ENCODE measurements at regions not wholly inside any gene's neighbourhood (a gene's known extent, or its start where the extent isn't known, plus 50 kb on each side); places are given as distances from the start of the nearest gene placed in this dataset.

GRCh38 chr20:7231303-7231702, 463.8 kb downstream of the BMP2 start:
- H3K27ac ChIP-seq = no peak overlapping the region
- TF ChIP-seq CTCF (conservative IDR thresholded peaks at IDR 0.05) = no peak
- no peak for TF ChIP-seq ZFX (IDR thresholded peaks at IDR 0.05)

GRCh38 chr20:7232796-7233195, 465.3 kb downstream of the BMP2 start:
- no peak for TF ChIP-seq ZFX (IDR thresholded peaks at IDR 0.05)
- no peak for TF ChIP-seq CTCF (conservative IDR thresholded peaks at IDR 0.05)
- H3K27ac ChIP-seq = no peak overlapping the region

- H3K27ac ChIP-seq = no peak overlapping the region
- TF ChIP-seq ZFX (IDR thresholded peaks at IDR 0.05) (no peak), CTCF (conservative IDR thresholded peaks at IDR 0.05) (no peak)
Observed at GRCh38 chr20:7237251-7237650, 469.8 kb downstream of the BMP2 start.

- TF ChIP-seq ZFX (IDR thresholded peaks at IDR 0.05) (no peak), CTCF (conservative IDR thresholded peaks at IDR 0.05) (no peak)
- no peak overlapping the region for H3K27ac ChIP-seq
Observed at GRCh38 chr20:7240490-7240889, 473.0 kb downstream of the BMP2 start.

GRCh38 chr20:7248281-7249201, 481.1 kb downstream of the BMP2 start:
- no peak overlapping the region for H3K27ac ChIP-seq
- TF ChIP-seq CTCF (conservative IDR thresholded peaks at IDR 0.05) (no peak), ZFX (IDR thresholded peaks at IDR 0.05) (no peak)

GRCh38 chr20:7250337-7250736, 482.9 kb downstream of the BMP2 start:
- TF ChIP-seq CTCF (conservative IDR thresholded peaks at IDR 0.05) = no peak
- no peak for TF ChIP-seq ZFX (IDR thresholded peaks at IDR 0.05)
- no peak overlapping the region for H3K27ac ChIP-seq

- no peak for TF ChIP-seq CTCF (conservative IDR thresholded peaks at IDR 0.05)
- TF ChIP-seq ZFX (IDR thresholded peaks at IDR 0.05) = no peak
- no peak overlapping the region for H3K27ac ChIP-seq
Observed at GRCh38 chr20:7257099-7257498, 489.6 kb downstream of the BMP2 start.
